Epidermal melanocyte (primary cell): ENCODE measurements at regions not wholly inside any gene's neighbourhood (a gene's known extent, or its start where the extent isn't known, plus 50 kb on each side); places are given as distances from the start of the nearest gene placed in this dataset.

ENCODE experiments used
- DNase-seq: peaks from one replicate; pipeline ENCODE4 v3.0.0; 2011; ENCODE audit warnings: low spot score; ENCODE audit not compliant: insufficient read length

GRCh38 chr7:34275624-34276023 is 370.3 kb downstream of the BMPER start:
- DNase-seq: no peak

- DNase-seq: no peak
Measured at GRCh38 chr7:34277016-34277802, 371.9 kb downstream of the BMPER start.

- no peak for DNase-seq
Measured at GRCh38 chr7:34277803-34278199, 372.5 kb downstream of the BMPER start.

GRCh38 chr7:34281260-34281659 is 375.9 kb downstream of the BMPER start:
- no peak for DNase-seq

GRCh38 chr7:34282271-34282670 is 375.7 kb upstream of the NPSR1 start:
- DNase-seq: no peak

- DNase-seq: no peak
Measured at GRCh38 chr7:34296663-34297062, 361.4 kb upstream of the NPSR1 start.

- no peak for DNase-seq
Measured at GRCh38 chr7:34298492-34299013, 359.5 kb upstream of the NPSR1 start.

GRCh38 chr7:34299066-34299465 is 359.0 kb upstream of the NPSR1 start:
- DNase-seq: no peak

- no peak for DNase-seq
Measured at GRCh38 chr7:34307540-34307939, 350.5 kb upstream of the NPSR1 start.

- no peak for DNase-seq
Measured at GRCh38 chr7:34308595-34308994, 349.4 kb upstream of the NPSR1 start.

GRCh38 chr7:34309116-34309515 is 348.9 kb upstream of the NPSR1 start:
- DNase-seq: no peak

GRCh38 chr7:34309584-34309983 is 348.4 kb upstream of the NPSR1 start:
- DNase-seq: no peak

- DNase-seq: no peak
Measured at GRCh38 chr7:34311591-34311990, 346.4 kb upstream of the NPSR1 start.

- DNase-seq: no peak
Measured at GRCh38 chr7:34312624-34313023, 345.4 kb upstream of the NPSR1 start.

GRCh38 chr7:34313289-34313688 is 344.7 kb upstream of the NPSR1 start:
- DNase-seq: no peak

- DNase-seq: peak; percentile 27
Measured at GRCh38 chr7:34315032-34315431, 343.0 kb upstream of the NPSR1 start.

- no peak for DNase-seq
Measured at GRCh38 chr7:34317039-34317438, 341.0 kb upstream of the NPSR1 start.

GRCh38 chr7:34320412-34320811 is 337.6 kb upstream of the NPSR1 start:
- DNase-seq: no peak

- DNase-seq: peak; percentile 84
Measured at GRCh38 chr7:34320926-34321661, 336.9 kb upstream of the NPSR1 start.

GRCh38 chr7:34322841-34323240 is 335.2 kb upstream of the NPSR1 start:
- DNase-seq: no peak

GRCh38 chr7:34327681-34328080 is 330.3 kb upstream of the NPSR1 start:
- no peak for DNase-seq

GRCh38 chr7:34330308-34330707 is 327.7 kb upstream of the NPSR1 start:
- DNase-seq: no peak

- no peak for DNase-seq
Measured at GRCh38 chr7:34331102-34331501, 326.9 kb upstream of the NPSR1 start.
